SU-DHL-6 (cell line): ENCODE measurements at regions not wholly inside any gene's neighbourhood (a gene's known extent, or its start where the extent isn't known, plus 50 kb on each side); places are given as distances from the start of the nearest gene placed in this dataset.

Experiments used
- CTCF ChIP-seq: fragments of 200-600 bp; sonication (generic); IDR thresholded peaks from one replicate; pipeline ENCODE4 v1.5.1; 2017; ENCODE audit warnings: antibody characterized with exemption, mild to moderate bottlenecking, low read length, moderate library complexity; ENCODE audit not compliant: insufficient read depth, poor library complexity, severe bottlenecking
- EZH2phosphoT487 ChIP-seq: fragments of 200-600 bp; sonication (generic), shearing (Covaris generic); conservative IDR thresholded peaks from 2 replicates; pipeline ENCODE4 v1.6.1; 2018; ENCODE audit warnings: mild to moderate bottlenecking, antibody characterized with exemption, low read length, moderate library complexity, mixed read lengths

GRCh38 chr5:104266161-104266560 is 703.6 kb upstream of the NUDT12 start:
- no peak for TF ChIP-seq CTCF
- no peak for TF ChIP-seq EZH2phosphoT487
